ENCODE measurements at regions not wholly inside any gene's neighbourhood (a gene's known extent, or its start where the extent isn't known, plus 50 kb on each side); places are given as distances from the start of the nearest gene placed in this dataset.
"Not testable (repeated sequence)": the region's sequence is repeated elsewhere in the genome, so short reads cannot be mapped to it uniquely, and the experiment has no call there.

DNA sequence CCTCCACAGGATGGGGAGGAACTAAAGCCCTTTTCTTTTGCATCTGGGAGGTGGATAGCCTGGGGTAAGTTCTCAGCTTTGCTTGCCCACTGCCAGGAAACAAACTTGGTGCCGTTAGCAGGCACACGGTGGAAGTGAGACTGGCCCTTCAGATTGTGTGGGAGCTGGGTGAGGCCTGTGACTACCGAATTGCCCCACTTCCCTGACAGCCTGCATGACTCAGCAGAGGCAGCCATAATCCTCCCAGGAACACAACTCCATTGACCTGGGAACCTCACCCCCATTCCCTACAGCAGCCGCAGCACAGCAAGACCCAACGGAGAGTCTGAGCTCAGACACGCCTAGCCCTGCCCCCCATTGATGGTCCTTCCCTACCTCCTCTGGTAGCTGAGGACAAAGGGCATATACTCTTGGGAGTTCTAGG is 282.6 kb downstream of the KLF13 start:
- intact Hi-C loops (cut with DNase I): no loop called here
- H3K4me3 ChIP-seq (ENCODE audit: low read length): no peak overlapping the region
- no peak for ATAC-seq
- H3K4me1 ChIP-seq (ENCODE audit: control insufficient read depth, insufficient read depth, low read length): peaks cover 2% of the 10 kb centered on the region
- no peaks in the 10 kb centered on the region for H3K9me3 ChIP-seq (ENCODE audit: control insufficient read depth, low read length)
- no peak overlapping the region for H3K27ac ChIP-seq (ENCODE audit: low read length)
- no peaks in the 10 kb centered on the region for H3K27me3 ChIP-seq (ENCODE audit: control insufficient read depth, insufficient read depth)
- 64% methylated on average over 6 of the region's 6 CpGs for WGBS
- DNase-seq: no peak

GRCh38 chr15:31609906-31610305 is 283.3 kb downstream of the KLF13 start:
- ATAC-seq: no peak
- no peaks in the 10 kb centered on the region for H3K27me3 ChIP-seq (ENCODE audit: control insufficient read depth, insufficient read depth)

GRCh38 chr15:31615643-31616415 is 289.2 kb downstream of the KLF13 start:
- no peaks in the 10 kb centered on the region for H3K9me3 ChIP-seq (ENCODE audit: control insufficient read depth, low read length)
- 81% methylated on average over 9 of the region's 9 CpGs for WGBS
- no peak overlapping the region for H3K27ac ChIP-seq (ENCODE audit: low read length)
- ATAC-seq (no peak), DNase-seq (no peak)
- intact Hi-C loops (cut with DNase I): no loop called here
- no peaks in the 10 kb centered on the region for H3K4me1 ChIP-seq (ENCODE audit: control insufficient read depth, insufficient read depth, low read length)
- no peak overlapping the region for H3K4me3 ChIP-seq (ENCODE audit: low read length)
- H3K27me3 ChIP-seq (ENCODE audit: control insufficient read depth, insufficient read depth): no peaks in the 10 kb centered on the region

More at GRCh38 chr15:31609906-31610305, 283.3 kb downstream of the KLF13 start:
- no peak overlapping the region for H3K27ac ChIP-seq (ENCODE audit: low read length)
- no peaks in the 10 kb centered on the region for H3K9me3 ChIP-seq (ENCODE audit: control insufficient read depth, low read length)
- no peak for DNase-seq
- H3K4me1 ChIP-seq (ENCODE audit: control insufficient read depth, insufficient read depth, low read length): peaks cover 2% of the 10 kb centered on the region
- intact Hi-C loops (cut with DNase I): no loop called here
- no peak overlapping the region for H3K4me3 ChIP-seq (ENCODE audit: low read length)
- WGBS: 77% methylated on average over 2 of the region's 2 CpGs

- H3K27ac ChIP-seq (ENCODE audit: low read length); H3K4me1 ChIP-seq (ENCODE audit: control insufficient read depth, insufficient read depth, low read length); H3K9me3 ChIP-seq (ENCODE audit: control insufficient read depth, low read length); intact Hi-C loops (cut with DNase I); H3K4me3 ChIP-seq (ENCODE audit: low read length); ATAC-seq; DNase-seq; H3K27me3 ChIP-seq (ENCODE audit: control insufficient read depth, insufficient read depth): not testable (repeated sequence)
- WGBS: 86% methylated on average over 11 of the region's 11 CpGs
Measured at GRCh38 chr15:31623297-31623696, 296.7 kb downstream of the KLF13 start.

GRCh38 chr15:31624115-31624514 is 297.5 kb downstream of the KLF13 start:
- 60% methylated on average over 1 of the region's 1 CpG for WGBS
- not testable (repeated sequence) for ATAC-seq; H3K9me3 ChIP-seq (ENCODE audit: control insufficient read depth, low read length)

DNA sequence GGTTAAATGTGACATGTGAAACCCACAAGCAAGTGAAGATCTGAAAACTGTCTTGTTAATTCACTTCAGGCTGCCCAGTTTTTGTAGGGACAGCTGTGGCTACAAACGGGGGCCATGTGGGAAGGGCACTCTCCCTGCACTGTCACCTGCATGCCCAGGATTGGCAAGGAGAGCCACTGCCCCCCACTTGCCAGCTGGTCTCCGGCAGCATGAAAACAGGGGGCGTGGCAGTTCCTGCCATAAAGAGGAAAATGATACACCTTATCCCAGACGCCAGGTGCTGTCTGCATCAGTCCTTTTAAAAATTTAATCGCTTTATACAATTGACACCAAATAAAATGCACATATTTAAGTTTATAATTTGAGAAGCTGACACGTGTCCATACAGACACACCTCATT is 309.1 kb downstream of the KLF13 start:
- H3K27ac ChIP-seq (ENCODE audit: low read length); H3K4me3 ChIP-seq (ENCODE audit: low read length); ATAC-seq; intact Hi-C loops (cut with DNase I); H3K4me1 ChIP-seq (ENCODE audit: control insufficient read depth, insufficient read depth, low read length); H3K9me3 ChIP-seq (ENCODE audit: control insufficient read depth, low read length); H3K27me3 ChIP-seq (ENCODE audit: control insufficient read depth, insufficient read depth): not testable (repeated sequence)
- whole genome bisulfite sequencing: 71% methylated on average over 6 of the region's 6 CpGs
- peak in 1 of 3 donors; percentile 16 for DNase-seq

More at GRCh38 chr15:31624115-31624514, 297.5 kb downstream of the KLF13 start:
- DNase-seq; H3K27ac ChIP-seq (ENCODE audit: low read length); intact Hi-C loops (cut with DNase I); H3K4me3 ChIP-seq (ENCODE audit: low read length); H3K4me1 ChIP-seq (ENCODE audit: control insufficient read depth, insufficient read depth, low read length); H3K27me3 ChIP-seq (ENCODE audit: control insufficient read depth, insufficient read depth): not testable (repeated sequence)

- H3K27ac ChIP-seq (ENCODE audit: low read length); H3K4me1 ChIP-seq (ENCODE audit: control insufficient read depth, insufficient read depth, low read length); H3K9me3 ChIP-seq (ENCODE audit: control insufficient read depth, low read length); H3K27me3 ChIP-seq (ENCODE audit: control insufficient read depth, insufficient read depth); intact Hi-C loops (cut with DNase I); DNase-seq; ATAC-seq; H3K4me3 ChIP-seq (ENCODE audit: low read length): not testable (repeated sequence)
- 79% methylated on average over 1 of the region's 1 CpG for WGBS
Measured at GRCh38 chr15:31636911-31637310, 310.3 kb downstream of the KLF13 start.

DNA sequence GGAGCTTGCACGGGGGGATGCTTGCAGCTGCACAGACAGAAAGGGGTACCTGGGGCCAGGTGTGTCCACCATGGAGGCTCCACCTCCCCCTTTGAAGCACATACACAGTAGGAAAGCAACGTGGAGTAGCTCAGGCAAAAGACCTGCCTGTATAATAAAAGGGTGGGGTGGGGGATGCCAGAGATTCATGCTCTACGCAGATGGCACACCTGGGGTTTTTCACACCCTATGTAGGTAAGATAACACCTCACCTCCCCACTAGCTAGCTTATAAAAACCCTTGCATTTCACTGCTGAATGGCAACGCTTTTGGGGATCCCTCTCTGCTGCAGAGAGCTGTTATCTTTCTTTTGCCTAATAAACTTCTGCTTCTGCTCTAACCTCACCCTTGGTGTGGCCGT is 317.3 kb downstream of the KLF13 start:
- not testable (repeated sequence) for H3K9me3 ChIP-seq (ENCODE audit: control insufficient read depth, low read length); ATAC-seq; H3K4me1 ChIP-seq (ENCODE audit: control insufficient read depth, insufficient read depth, low read length); H3K4me3 ChIP-seq (ENCODE audit: low read length); H3K27me3 ChIP-seq (ENCODE audit: control insufficient read depth, insufficient read depth); H3K27ac ChIP-seq (ENCODE audit: low read length); DNase-seq
- 63% methylated on average over 4 of the region's 5 CpGs for WGBS
- intact Hi-C loops (cut with DNase I): loop anchor here in 1 of 4 donors (10.0 kb wide), 1 partner anchor 331 kb away; no protein-coding TSS in a partner anchor

- WGBS: 67% methylated on average over 3 of the region's 3 CpGs
- not testable (repeated sequence) for H3K4me3 ChIP-seq (ENCODE audit: low read length); H3K9me3 ChIP-seq (ENCODE audit: control insufficient read depth, low read length); H3K27me3 ChIP-seq (ENCODE audit: control insufficient read depth, insufficient read depth); ATAC-seq; H3K27ac ChIP-seq (ENCODE audit: low read length); H3K4me1 ChIP-seq (ENCODE audit: control insufficient read depth, insufficient read depth, low read length); DNase-seq
- intact Hi-C loops (cut with DNase I): loop anchor here in 1 of 4 donors (5.0 to 10.0 kb wide), 2 partner anchors 223 to 330 kb away; no protein-coding TSS in a partner anchor
Measured at GRCh38 chr15:31644761-31645160, 318.1 kb downstream of the KLF13 start.

DNA sequence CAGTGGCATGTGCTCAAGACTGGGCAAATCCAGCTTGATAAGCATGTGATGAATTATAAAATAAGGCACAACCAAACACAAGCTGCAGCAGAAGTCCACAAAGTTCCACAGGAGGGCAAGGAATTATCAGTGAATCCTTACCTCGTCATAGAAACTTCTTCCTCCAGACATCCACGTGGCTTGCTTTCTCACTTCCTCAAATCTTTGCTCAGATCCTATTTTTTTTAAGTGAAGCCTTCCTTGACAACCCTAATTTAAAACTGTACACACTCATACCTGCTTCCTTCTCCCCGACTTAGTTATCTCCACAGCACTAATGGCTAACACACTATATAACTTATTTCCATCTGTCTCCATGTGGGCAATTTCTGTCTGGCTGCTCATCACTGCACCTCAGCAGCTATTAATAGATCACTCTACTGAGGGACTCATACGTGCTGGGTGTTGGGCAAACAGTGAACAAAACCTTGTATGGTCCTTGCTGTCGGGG is 320.7 kb downstream of the KLF13 start:
- not testable (repeated sequence) for H3K27ac ChIP-seq (ENCODE audit: low read length); H3K4me3 ChIP-seq (ENCODE audit: low read length); H3K4me1 ChIP-seq (ENCODE audit: control insufficient read depth, insufficient read depth, low read length); H3K9me3 ChIP-seq (ENCODE audit: control insufficient read depth, low read length); ATAC-seq; DNase-seq; H3K27me3 ChIP-seq (ENCODE audit: control insufficient read depth, insufficient read depth)
- intact Hi-C loops (cut with DNase I): loop anchor here in 1 of 4 donors (5.0 to 10.0 kb wide), 2 partner anchors 220 to 327 kb away; no protein-coding TSS in a partner anchor
- 52% methylated on average over 4 of the region's 5 CpGs for WGBS

DNA sequence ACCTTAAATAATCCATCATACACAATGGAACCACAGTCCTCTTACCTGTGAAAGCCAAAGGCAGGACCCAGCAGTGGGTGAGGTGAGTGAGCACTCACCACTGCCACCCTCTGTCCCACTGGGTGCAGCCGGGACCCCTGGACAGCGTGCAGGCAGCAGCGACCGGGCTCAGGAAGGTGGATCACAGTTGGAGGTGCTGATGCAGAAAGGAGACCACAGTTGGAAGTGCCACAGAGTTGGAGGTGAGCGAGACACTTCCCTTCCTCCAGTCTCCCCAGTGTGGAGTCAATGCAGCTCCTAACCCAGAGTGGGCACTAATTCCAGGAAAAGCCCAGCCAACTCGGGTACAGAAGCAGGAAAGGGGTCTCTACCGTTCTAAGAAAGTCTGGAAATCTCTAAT is 323.0 kb downstream of the KLF13 start:
- H3K4me3 ChIP-seq (ENCODE audit: low read length); H3K27me3 ChIP-seq (ENCODE audit: control insufficient read depth, insufficient read depth); H3K9me3 ChIP-seq (ENCODE audit: control insufficient read depth, low read length); ATAC-seq; H3K27ac ChIP-seq (ENCODE audit: low read length); H3K4me1 ChIP-seq (ENCODE audit: control insufficient read depth, insufficient read depth, low read length): not testable (repeated sequence)
- WGBS: 85% methylated on average over 7 of the region's 7 CpGs
- intact Hi-C loops (cut with DNase I): loop anchor here in 2 of 4 donors (5.0 to 10.0 kb wide), 2 partner anchors 218 to 325 kb away; no protein-coding TSS in a partner anchor
- peak in 1 of 3 donors; percentile 25 for DNase-seq

All from right cardiac atrium (tissue), 5 donors.